ENCODE measurements at regions not wholly inside any gene's neighbourhood (a gene's known extent, or its start where the extent isn't known, plus 50 kb on each side); places are given as distances from the start of the nearest gene placed in this dataset.

GRCh38 chr6:50211582-50211981 is 161.9 kb upstream of the DEFB112 start:
- Histone ChIP-seq H3K4me3 (ENCODE audit: low read length, poor library complexity, severe bottlenecking) (no peak overlapping the region), H3F3A (ENCODE audit: low read depth) (no peaks in the 10 kb centered on the region), H2AFZ (ENCODE audit: low read length) (no peak overlapping the region), H3K4me2 (ENCODE audit: low read depth, low read length, poor library complexity, severe bottlenecking) (no peak overlapping the region), H3K4me1 (ENCODE audit: insufficient read depth, low read length, poor library complexity, severe bottlenecking) (no peaks in the 10 kb centered on the region), H3K9ac (ENCODE audit: low read depth, low read length, poor library complexity, severe bottlenecking) (no peak overlapping the region), H3K79me2 (ENCODE audit: insufficient read depth, low read length) (no peaks in the 10 kb centered on the region), H3K36me3 (ENCODE audit: insufficient read depth, low read length) (no peaks in the 10 kb centered on the region), H3K9me2 (replicated peaks; ENCODE audit: low read depth, low read length) (no peaks in the 10 kb centered on the region), H4K20me1 (ENCODE audit: insufficient read depth, low read length, poor library complexity, severe bottlenecking) (no peaks in the 10 kb centered on the region), H3K27me3 (ENCODE audit: insufficient read depth, low read length, poor library complexity, severe bottlenecking) (no peaks in the 10 kb centered on the region), H3K9me3 (ENCODE audit: insufficient read depth, low read depth, low read length) (no peaks in the 10 kb centered on the region)
- TF ChIP-seq CTCF (conservative IDR thresholded peaks at IDR 0.05; ENCODE audit: low read length) (no peak), EZH2phosphoT487 (IDR thresholded peaks at IDR 0.05; ENCODE audit: borderline replicate concordance) (no peak)

- no peaks in the 10 kb centered on the region for H3K36me3 ChIP-seq (ENCODE audit: insufficient read depth, low read length)
- H3K4me1 ChIP-seq (ENCODE audit: insufficient read depth, low read length, poor library complexity, severe bottlenecking), result no peaks in the 10 kb centered on the region
- no peak overlapping the region for H3K4me2 ChIP-seq (ENCODE audit: low read depth, low read length, poor library complexity, severe bottlenecking)
- H3F3A ChIP-seq (ENCODE audit: low read depth), result no peaks in the 10 kb centered on the region
- no peaks in the 10 kb centered on the region for H3K27me3 ChIP-seq (ENCODE audit: insufficient read depth, low read length, poor library complexity, severe bottlenecking)
- TF ChIP-seq EZH2phosphoT487 (IDR thresholded peaks at IDR 0.05; ENCODE audit: borderline replicate concordance), result no peak
- TF ChIP-seq CTCF (conservative IDR thresholded peaks at IDR 0.05; ENCODE audit: low read length), result no peak
- H3K9me3 ChIP-seq (ENCODE audit: insufficient read depth, low read depth, low read length), result no peaks in the 10 kb centered on the region
- no peak overlapping the region for H3K9ac ChIP-seq (ENCODE audit: low read depth, low read length, poor library complexity, severe bottlenecking)
- H3K9me2 ChIP-seq (replicated peaks; ENCODE audit: low read depth, low read length), result no peaks in the 10 kb centered on the region
- no peak overlapping the region for H3K4me3 ChIP-seq (ENCODE audit: low read length, poor library complexity, severe bottlenecking)
- no peaks in the 10 kb centered on the region for H3K79me2 ChIP-seq (ENCODE audit: insufficient read depth, low read length)
- no peaks in the 10 kb centered on the region for H4K20me1 ChIP-seq (ENCODE audit: insufficient read depth, low read length, poor library complexity, severe bottlenecking)
- H2AFZ ChIP-seq (ENCODE audit: low read length), result no peak overlapping the region
Observed at GRCh38 chr6:50213146-50213545, 163.4 kb upstream of the DEFB112 start.

- Histone ChIP-seq H3K4me1 (ENCODE audit: insufficient read depth, low read length, poor library complexity, severe bottlenecking) (no peaks in the 10 kb centered on the region), H3F3A (ENCODE audit: low read depth) (no peaks in the 10 kb centered on the region), H3K9ac (ENCODE audit: low read depth, low read length, poor library complexity, severe bottlenecking) (no peak overlapping the region), H2AFZ (ENCODE audit: low read length) (no peak overlapping the region), H3K27me3 (ENCODE audit: insufficient read depth, low read length, poor library complexity, severe bottlenecking) (no peaks in the 10 kb centered on the region), H3K9me2 (replicated peaks; ENCODE audit: low read depth, low read length) (no peaks in the 10 kb centered on the region), H3K9me3 (ENCODE audit: insufficient read depth, low read depth, low read length) (no peaks in the 10 kb centered on the region), H3K4me2 (ENCODE audit: low read depth, low read length, poor library complexity, severe bottlenecking) (no peak overlapping the region), H3K4me3 (ENCODE audit: low read length, poor library complexity, severe bottlenecking) (no peak overlapping the region), H4K20me1 (ENCODE audit: insufficient read depth, low read length, poor library complexity, severe bottlenecking) (no peaks in the 10 kb centered on the region), H3K36me3 (ENCODE audit: insufficient read depth, low read length) (no peaks in the 10 kb centered on the region), H3K79me2 (ENCODE audit: insufficient read depth, low read length) (no peaks in the 10 kb centered on the region)
- TF ChIP-seq EZH2phosphoT487 (IDR thresholded peaks at IDR 0.05; ENCODE audit: borderline replicate concordance) (no peak), CTCF (conservative IDR thresholded peaks at IDR 0.05; ENCODE audit: low read length) (no peak)
Observed at GRCh38 chr6:50214937-50215336, 165.2 kb upstream of the DEFB112 start.

Data from Loucy (cell line).